ENCODE measurements at regions not wholly inside any gene's neighbourhood (a gene's known extent, or its start where the extent isn't known, plus 50 kb on each side); places are given as distances from the start of the nearest gene placed in this dataset.

DNA sequence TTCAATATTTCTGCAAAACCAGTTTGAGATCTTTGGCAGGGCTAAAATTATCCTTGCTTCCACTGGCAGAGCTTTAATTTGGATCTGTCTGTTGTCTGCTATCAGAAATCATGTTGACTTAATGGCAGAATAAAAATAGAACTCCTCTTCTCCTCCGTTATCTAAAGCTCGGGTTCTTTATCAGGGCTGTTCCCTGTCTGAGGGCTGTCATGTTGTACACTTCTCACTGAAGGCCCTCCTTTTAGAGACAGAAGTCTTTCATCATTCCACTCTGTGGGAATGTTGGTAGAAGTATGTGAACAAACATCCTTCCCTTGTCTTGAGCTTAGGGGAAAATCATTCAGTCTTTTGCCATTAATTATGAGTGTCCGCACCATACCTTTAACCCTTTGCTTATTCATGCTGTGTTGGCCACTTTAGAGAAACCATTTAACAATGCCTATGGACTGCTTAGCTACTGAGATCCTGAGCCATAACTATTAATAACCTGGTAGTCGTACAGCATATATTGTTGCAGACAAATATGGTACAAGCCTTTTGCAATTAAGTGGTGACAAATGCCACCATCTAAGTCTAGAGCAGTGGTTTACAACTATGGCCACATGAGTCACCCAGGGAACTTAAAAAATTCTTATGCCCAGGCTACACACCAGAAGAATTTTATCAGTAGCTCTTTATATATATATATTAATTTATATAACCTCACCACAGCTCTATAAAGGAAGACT lies 226.0 kb upstream of the TPM1 start:
- no peak for DNase-seq (ENCODE audit: low read depth in 3 of 3, low spot score in 1 of 3)

DNA sequence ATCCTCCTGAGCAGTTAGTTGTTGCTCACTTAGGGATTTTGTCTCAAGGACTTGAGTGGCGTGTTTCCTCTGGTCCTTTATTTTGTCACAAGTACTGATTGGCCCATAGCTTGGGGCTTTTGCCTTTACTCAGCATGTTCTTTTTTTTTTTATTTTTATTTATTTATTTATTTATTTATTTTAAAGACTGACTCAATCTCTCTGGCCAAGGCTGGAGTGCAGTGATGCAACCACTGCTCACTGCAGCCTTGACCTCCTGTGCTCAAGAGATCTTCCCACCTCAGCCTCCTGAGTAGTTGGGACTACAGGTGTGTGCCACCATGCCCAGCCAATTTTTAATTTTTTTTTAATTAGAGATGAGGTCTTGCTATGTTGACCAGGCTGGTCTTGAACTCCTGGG lies 223.9 kb upstream of the TPM1 start:
- no peak for DNase-seq (ENCODE audit: low read depth in 3 of 3, low spot score in 1 of 3)

GRCh38 chr15:62821384-62822131 lies 221.0 kb upstream of the TPM1 start:
- no peak for DNase-seq (ENCODE audit: low read depth in 3 of 3, low spot score in 1 of 3)

GRCh38 chr15:62822228-62822627 lies 220.3 kb upstream of the TPM1 start:
- no peak for DNase-seq (ENCODE audit: low read depth in 3 of 3, low spot score in 1 of 3)

- no peak for DNase-seq (ENCODE audit: low read depth in 3 of 3, low spot score in 1 of 3)
Observed at GRCh38 chr15:62823561-62823960, 219.0 kb upstream of the TPM1 start.

- DNase-seq (ENCODE audit: low read depth in 3 of 3, low spot score in 1 of 3), result no peak
Observed at GRCh38 chr15:62824111-62825015, 218.2 kb upstream of the TPM1 start.

- DNase-seq (ENCODE audit: low read depth in 3 of 3, low spot score in 1 of 3), result no peak
Observed at GRCh38 chr15:62825191-62825590, 217.4 kb upstream of the TPM1 start.

DNA sequence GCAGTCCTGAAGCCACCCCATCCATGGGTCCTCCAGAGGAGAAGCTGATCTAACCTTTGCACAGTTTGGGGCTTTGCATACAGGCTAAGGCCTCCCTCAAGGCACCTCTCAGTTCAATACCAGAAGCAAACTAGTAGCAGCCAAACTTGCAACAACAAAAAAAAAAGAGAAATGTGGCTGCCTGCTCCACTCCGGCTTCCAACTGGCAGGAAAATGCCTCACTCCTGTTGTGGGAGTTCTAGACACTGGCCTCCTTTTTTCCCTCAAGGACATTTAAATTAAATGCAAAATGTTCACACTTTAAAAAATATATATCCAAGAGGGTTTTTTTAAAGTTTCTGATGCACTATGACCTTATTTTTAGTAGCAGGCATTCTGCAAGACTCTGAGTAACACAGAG lies 216.0 kb upstream of the TPM1 start:
- DNase-seq (ENCODE audit: low read depth in 3 of 3, low spot score in 1 of 3), result no peak

- no peak for DNase-seq (ENCODE audit: low read depth in 3 of 3, low spot score in 1 of 3)
Observed at GRCh38 chr15:62828364-62828763, 214.2 kb upstream of the TPM1 start.

GRCh38 chr15:62832231-62832630 lies 210.3 kb upstream of the TPM1 start:
- DNase-seq (ENCODE audit: low read depth in 3 of 3, low spot score in 1 of 3), result no peak

- no peak for DNase-seq (ENCODE audit: low read depth in 3 of 3, low spot score in 1 of 3)
Observed at GRCh38 chr15:62833646-62834045, 208.9 kb upstream of the TPM1 start.

- no peak for DNase-seq (ENCODE audit: low read depth in 3 of 3, low spot score in 1 of 3)
Observed at GRCh38 chr15:62834686-62835329, 207.7 kb upstream of the TPM1 start.

GRCh38 chr15:62835351-62835750 lies 207.2 kb upstream of the TPM1 start:
- DNase-seq (ENCODE audit: low read depth in 3 of 3, low spot score in 1 of 3), result no peak

DNA sequence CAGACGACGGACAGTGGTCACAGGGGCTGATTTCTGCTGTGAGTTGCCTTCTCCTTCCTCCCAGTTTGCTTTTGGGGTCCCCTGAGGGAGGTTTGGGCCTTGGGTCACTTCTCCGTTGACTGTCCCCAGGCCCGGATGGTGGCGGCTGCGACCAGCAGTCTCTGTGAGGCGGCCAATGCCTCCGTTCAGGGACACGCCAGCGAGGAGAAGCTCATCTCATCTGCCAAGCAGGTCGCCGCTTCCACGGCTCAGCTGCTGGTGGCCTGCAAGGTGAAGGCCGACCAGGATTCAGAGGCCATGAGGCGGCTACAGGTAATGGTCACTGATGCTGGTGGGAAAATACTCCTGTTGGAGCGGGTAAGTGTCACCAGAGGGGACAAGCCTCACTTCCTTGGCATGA lies 206.8 kb upstream of the TPM1 start:
- DNase-seq (ENCODE audit: low read depth in 3 of 3, low spot score in 1 of 3), result no peak

DNA sequence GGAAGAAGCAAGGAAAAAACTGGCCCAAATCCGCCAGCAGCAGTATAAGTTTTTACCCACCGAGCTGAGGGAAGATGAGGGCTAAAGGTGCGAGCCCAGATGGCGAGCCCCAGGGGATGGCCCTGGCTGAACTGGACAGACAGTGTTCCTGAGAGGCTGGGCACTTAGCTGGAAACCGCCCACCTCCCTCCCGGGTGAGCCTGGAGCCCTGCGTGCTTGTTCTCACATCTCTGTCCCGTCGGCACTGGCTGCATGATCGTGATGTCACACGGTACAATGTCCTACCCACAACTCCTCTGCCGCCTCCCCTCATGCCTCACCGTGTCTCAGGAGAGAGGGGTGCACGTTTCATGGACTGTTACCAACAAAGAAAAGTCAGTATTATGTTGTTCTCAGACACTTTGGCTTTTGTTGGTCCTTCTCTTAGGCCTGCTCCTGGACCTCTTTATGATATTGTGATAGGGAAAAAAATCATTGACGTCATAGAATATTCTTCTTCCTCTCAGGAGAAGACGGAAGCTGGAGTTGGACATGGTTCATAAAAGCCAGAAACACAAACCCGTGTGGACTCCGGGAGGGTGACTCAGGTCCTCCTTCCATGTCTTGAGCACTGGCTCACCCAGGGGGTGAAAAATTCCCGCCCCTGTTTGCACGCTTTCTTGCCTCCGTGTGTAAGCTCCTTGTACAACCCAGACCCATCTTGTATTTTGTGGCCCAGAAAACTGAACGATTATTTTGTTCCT lies 201.8 kb upstream of the TPM1 start:
- DNase-seq (ENCODE audit: low read depth in 3 of 3, low spot score in 1 of 3), result no peak

DNA sequence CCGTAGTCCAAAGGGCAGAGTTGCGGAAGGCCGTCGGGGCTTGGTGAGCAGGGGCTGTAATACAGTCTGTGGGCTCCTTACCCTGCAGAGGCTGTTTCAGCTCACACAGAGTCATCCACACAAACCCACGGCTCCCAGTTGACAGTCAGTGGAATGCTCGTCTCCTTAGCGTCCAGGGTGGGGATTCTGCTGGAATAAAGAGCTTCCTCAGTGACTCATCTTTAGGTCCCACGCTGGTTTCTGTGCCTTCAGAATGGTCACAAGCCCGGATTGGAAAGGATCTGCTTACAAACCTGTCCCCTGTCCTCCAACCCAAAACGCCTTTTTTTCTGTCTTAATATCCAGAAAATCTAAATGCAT lies 201.3 kb upstream of the TPM1 start:
- DNase-seq (ENCODE audit: low read depth in 3 of 3, low spot score in 1 of 3), result no peak

- DNase-seq (ENCODE audit: low read depth in 3 of 3, low spot score in 1 of 3), result no peak
Observed at GRCh38 chr15:62841891-62842559, 200.5 kb upstream of the TPM1 start.

DNA sequence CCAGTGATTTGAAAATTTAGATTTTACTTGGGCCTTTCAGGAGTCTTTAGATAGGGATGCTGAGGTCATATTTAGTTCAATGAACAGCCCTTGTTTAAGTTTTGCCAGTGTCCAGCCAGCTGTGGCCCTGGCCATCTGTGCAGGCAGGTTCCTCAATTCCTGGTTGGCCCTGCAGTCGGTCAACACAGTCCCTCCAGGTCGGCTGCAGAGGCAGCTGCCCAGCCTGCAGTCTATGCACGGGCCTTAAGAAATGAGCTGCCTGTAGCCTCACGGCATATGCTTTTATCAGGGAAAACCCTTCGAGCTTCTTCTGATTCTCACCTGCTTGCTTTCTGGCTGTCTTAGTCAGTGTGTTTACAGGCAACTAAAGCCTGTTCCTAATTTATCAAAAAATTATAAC lies 199.2 kb upstream of the TPM1 start:
- no peak for DNase-seq (ENCODE audit: low read depth in 3 of 3, low spot score in 1 of 3)

DNA sequence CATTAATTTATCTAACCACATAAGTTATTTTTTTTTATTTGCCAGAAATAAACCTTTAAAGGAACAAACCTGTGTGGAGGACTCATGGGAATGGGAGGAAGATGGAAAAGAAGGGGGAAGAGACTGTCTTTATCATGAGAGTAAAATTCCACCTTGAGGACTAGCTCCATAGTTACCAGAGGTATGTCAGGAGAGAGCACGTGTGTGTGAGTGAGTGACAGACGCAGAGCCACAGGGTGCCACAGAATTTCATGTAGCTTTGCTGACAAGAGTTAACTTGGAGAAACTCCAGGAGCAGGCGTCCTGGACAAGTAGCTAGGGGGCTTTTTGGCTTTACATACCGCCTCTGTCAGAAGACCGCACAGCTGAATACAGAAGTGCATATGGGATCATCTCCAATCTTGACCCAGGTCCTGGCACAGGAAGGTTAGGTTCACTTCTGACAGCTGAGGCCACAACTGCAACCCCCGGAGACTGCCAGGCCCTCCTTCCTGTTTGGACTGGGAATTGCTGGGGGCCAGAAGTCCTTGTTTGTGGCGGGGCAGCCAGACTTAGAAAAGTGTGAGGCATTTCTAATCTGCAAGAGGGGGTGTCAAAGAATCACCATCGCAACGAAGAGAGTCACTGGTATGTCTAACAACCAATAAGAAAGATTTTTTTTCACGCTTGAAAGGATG lies 197.8 kb upstream of the TPM1 start:
- DNase-seq (ENCODE audit: low read depth in 3 of 3, low spot score in 1 of 3), result no peak

Measured in stimulated activated CD4-positive, alpha-beta T cell treated with anti-CD3 and anti-CD28 coated beads, TNF-alpha, amount 100 ng/mL, for 1 hour (primary cell).